ENCODE measurements at regions not wholly inside any gene's neighbourhood (a gene's known extent, or its start where the extent isn't known, plus 50 kb on each side); places are given as distances from the start of the nearest gene placed in this dataset.

GRCh38 chr9:31745468-31745867 is 639.0 kb upstream of the ACO1 start:
- TF ChIP-seq CTCF (conservative IDR thresholded peaks at IDR 0.05) (no peak), EZH2 (IDR thresholded peaks at IDR 0.05; ENCODE audit: low read depth) (no peak)

Measured in PC-9 (cell line).